Astrocyte of the cerebellum (primary cell): ENCODE measurements at regions not wholly inside any gene's neighbourhood (a gene's known extent, or its start where the extent isn't known, plus 50 kb on each side); places are given as distances from the start of the nearest gene placed in this dataset.
A peak's percentile ranks its signal among the peaks of the same experiment; 100 is the strongest.

Experiments
- DNase-seq: peaks from one replicate; pipeline ENCODE4 v3.0.0-alpha.2; 2011; ENCODE audit warnings: low read depth
- H3K4me3 ChIP-seq: 2 replicates; pipeline ENCODE4 v1.5.1; 2011; ENCODE audit warnings: mild to moderate bottlenecking, low read depth, low read length, moderate library complexity
- CTCF ChIP-seq: IDR thresholded peaks from 2 replicates; pipeline ENCODE4 v1.5.1; 2012; ENCODE audit warnings: low read length, low read depth, moderate library complexity, mild to moderate bottlenecking; ENCODE audit errors: missing control alignments
- in situ Hi-C: cut with HindIII; loops from 2 replicates; pipeline ENCODE4 v1.10.0; 2017; ENCODE audit warnings: low sequenced_read_pairs

GRCh38 chr3:193798051-193798450 is 205.0 kb downstream of the OPA1 start:
- in situ Hi-C loops = no loop called here
- no peak for TF ChIP-seq CTCF
- no peak overlapping the region for H3K4me3 ChIP-seq
- peak; percentile 52 for DNase-seq

GRCh38 chr3:193800138-193801043 is 207.4 kb downstream of the OPA1 start:
- DNase-seq = no peak
- TF ChIP-seq CTCF = no peak
- in situ Hi-C loops = loop anchor here (25.0 kb wide), 1 partner anchor 162 kb away; no protein-coding TSS in a partner anchor
- no peak overlapping the region for H3K4me3 ChIP-seq

- DNase-seq = no peak
- H3K4me3 ChIP-seq = no peak overlapping the region
- in situ Hi-C loops = loop anchor here (25.0 kb wide), 1 partner anchor 161 kb away; no protein-coding TSS in a partner anchor
- no peak for TF ChIP-seq CTCF
Observed at GRCh38 chr3:193801097-193801496, 208.1 kb downstream of the OPA1 start.

- no peak for TF ChIP-seq CTCF
Observed at GRCh38 chr3:193803288-193803687, 210.3 kb downstream of the OPA1 start.

GRCh38 chr3:193805448-193805847 is 212.4 kb downstream of the OPA1 start:
- in situ Hi-C loops = loop anchor here (25.0 kb wide), 1 partner anchor 157 kb away; no protein-coding TSS in a partner anchor
- no peak for TF ChIP-seq CTCF
- H3K4me3 ChIP-seq = no peak overlapping the region
- peak; percentile 98 for DNase-seq

More at GRCh38 chr3:193803288-193803687, 210.3 kb downstream of the OPA1 start:
- H3K4me3 ChIP-seq = no peak overlapping the region
- DNase-seq = no peak
- in situ Hi-C loops = loop anchor here (25.0 kb wide), 1 partner anchor 159 kb away; no protein-coding TSS in a partner anchor

- no peak overlapping the region for H3K4me3 ChIP-seq
- no peak for DNase-seq
- in situ Hi-C loops = loop anchor here (25.0 kb wide), 1 partner anchor 154 kb away; no protein-coding TSS in a partner anchor
- no peak for TF ChIP-seq CTCF
Observed at GRCh38 chr3:193808317-193808716, 215.3 kb downstream of the OPA1 start.
